ENCODE measurements at regions not wholly inside any gene's neighbourhood (a gene's known extent, or its start where the extent isn't known, plus 50 kb on each side); places are given as distances from the start of the nearest gene placed in this dataset.

DNA sequence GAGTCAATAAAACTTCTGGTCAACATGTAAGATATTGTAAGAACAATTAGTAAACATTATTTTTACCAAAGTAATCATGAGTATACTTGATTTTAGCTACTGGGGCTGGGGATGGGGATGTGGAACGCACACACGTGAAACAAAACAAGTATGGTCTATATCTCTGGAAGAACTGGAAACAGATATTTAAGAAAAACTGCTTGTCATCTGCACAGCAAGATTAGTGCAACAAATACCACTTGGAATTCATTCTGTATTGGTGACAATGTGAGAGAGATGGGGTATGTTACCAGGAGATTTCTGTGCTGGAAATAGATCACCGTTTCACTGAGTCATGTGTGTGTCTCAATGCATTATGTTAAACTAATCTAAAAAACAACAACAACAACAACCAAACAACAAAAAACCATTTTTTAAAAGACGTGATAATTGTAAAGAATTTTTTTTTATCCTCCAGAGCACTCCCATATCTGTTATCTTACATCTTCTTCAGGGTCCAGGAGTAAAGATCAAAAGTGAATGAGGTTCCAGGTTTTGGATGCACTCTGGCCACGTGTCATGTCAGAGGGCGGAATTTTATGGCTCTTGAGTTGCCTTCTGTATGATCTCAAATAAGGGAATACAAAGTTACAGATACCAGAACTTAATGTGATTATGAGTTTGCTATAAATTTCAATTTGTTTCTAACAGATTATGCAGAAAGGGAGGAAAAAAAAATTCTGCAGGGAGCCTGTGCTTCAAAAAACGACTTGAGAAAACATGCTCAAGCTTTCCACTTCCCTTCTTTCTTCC, 153.0 kb downstream of the BBOX1 start:
- no peak for DNase-seq (ENCODE audit: low spot score)

DNA sequence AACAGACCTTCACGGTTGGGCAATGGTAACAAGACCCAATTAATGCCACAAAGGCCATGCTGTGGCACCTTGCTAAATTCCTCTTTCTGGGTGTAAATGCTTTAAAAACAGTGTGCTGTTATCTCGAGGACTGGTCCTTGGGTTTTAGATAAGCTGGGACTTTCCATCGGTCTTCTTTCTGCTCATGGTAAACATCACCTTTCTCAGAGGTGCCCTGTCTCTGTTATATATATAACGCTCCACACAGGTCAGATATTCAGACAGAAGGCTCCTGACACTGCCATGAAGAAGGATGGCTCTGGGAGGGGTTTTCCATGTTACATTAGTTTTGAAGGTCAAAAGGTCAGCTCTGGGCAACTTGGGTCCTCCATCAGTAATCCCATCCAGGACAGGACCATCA, 151.6 kb downstream of the BBOX1 start:
- DNase-seq (ENCODE audit: low spot score) = no peak

DNA sequence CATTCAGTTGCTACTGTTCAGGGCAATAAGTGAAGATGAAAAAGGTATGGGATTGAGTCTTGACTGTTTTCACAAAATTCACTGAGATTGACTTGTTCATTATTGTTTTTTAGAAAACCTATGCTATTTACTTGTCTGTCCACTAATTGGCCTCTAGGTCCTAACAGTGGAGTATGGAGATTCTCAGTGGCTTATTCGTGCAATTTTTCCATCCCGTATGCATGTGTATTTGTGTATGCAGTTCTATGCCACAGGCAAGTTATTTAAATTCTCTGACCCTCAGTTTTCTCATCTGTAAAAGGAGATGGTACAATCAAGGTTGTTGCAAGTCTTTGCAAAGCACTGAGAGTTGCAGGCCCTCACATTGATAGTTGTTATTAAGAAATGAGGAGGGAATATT, 151.0 kb downstream of the BBOX1 start:
- no peak for DNase-seq (ENCODE audit: low spot score)

DNA sequence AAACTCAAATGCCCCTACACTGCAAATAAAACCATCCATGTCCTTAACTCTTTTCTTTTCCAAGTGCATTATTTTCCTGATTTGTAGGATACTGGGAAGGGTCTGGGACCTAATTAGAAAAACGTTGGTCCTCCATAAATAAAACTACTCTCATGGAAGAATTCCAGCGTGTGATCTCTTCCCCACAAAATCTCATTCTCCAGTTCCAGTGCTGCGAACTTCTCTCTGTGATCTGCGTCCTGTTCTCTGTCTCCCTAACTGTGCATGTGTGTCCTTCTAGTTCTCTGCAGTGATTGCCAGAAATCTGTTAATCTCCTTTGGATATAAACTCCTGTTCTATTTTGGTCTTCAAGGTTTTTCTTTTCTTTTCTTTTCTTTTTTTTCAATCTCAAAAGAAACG, 148.1 kb downstream of the BBOX1 start:
- DNase-seq (ENCODE audit: low spot score) = no peak

DNA sequence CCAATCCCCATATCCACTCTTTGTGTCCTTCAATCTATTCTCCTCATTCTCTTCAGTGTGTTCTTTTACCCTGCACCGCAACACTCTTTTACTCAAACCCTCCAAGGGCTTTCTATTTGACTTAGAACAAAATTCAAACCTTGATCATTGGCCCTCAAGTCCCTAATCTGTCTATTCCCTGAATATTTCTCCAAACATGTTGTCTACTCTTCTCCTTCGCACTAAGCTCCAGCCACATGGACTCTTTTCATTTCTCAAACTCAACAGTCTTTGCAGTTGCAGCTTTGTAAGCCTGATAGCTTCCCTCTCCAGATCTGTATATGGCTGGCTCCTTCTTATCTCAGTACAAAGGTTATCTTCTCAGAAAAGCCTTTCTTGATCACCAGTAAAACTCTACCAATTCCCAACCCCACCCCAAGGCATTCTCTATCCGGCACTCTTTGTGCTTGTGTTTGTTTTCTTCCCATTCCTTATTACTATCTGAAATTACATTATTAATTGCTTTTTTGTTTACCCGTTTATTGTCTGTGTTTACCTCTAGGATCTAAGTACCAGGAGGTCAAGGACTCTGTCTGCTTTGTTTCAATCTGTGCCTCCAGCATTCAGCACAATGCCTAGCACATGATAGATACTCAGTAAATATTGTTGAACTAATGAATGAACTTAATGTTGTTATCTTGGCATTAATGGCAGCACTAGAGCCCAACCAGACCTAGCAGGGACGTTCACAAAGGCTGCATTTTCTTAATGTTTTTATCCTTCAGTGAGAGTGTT, 147.4 kb downstream of the BBOX1 start:
- DNase-seq (ENCODE audit: low spot score) = no peak

DNA sequence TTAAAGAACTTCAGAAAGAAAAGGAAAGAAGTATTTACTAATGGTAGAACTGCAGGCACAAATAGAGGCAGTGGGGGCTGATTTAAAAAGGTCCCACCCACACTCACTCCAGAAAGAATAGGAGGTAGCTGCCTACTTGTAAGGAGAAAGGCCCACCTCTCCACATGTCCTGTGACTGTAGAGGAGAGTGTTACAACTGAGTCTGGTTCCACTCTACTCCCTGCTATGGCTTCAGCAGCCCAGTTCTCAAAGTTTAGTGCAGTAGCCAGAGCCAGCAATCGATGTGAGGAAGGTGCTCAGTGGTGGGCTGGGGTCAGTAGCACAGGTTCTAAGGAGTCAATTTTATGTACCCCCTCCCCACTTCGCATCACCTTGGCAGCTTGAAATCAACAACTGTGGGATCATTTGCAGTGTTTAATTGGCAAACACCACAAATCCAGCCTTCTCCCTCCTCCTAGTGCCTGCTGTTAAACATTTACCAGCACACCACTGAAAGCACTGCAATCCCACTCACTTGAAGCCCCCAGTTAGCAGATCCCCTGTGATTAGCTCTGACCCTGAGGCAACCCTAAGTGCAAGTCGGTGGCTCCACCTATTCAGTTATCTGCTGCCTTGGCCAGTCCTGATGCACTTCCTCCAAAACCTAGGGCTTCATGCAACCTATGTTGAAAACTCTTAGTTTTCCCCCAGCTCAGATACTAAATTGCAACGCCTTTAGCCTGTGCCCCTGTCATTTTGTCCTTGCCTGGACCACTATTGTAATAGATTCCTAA, 146.6 kb downstream of the BBOX1 start:
- no peak for DNase-seq (ENCODE audit: low spot score)

DNA sequence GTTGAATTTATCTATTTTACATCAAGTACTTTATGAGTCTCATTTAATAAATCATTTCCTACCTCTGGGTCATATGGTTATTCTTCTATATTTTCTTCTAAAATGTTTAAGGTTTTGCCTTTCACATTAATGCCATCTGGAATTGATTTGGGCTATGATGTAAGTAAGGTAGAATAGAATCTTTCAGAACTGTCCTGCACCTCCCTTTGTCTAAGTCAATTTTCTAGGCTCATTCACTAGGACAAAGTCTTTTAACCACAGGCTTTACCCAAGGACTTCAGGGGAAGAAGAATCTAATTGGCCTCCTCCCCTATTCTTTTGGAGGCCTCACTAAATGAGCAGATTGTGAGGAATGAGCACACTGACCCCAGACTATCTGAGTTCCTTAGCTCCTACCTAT, 146.0 kb downstream of the BBOX1 start:
- DNase-seq (ENCODE audit: low spot score) = no peak

DNA sequence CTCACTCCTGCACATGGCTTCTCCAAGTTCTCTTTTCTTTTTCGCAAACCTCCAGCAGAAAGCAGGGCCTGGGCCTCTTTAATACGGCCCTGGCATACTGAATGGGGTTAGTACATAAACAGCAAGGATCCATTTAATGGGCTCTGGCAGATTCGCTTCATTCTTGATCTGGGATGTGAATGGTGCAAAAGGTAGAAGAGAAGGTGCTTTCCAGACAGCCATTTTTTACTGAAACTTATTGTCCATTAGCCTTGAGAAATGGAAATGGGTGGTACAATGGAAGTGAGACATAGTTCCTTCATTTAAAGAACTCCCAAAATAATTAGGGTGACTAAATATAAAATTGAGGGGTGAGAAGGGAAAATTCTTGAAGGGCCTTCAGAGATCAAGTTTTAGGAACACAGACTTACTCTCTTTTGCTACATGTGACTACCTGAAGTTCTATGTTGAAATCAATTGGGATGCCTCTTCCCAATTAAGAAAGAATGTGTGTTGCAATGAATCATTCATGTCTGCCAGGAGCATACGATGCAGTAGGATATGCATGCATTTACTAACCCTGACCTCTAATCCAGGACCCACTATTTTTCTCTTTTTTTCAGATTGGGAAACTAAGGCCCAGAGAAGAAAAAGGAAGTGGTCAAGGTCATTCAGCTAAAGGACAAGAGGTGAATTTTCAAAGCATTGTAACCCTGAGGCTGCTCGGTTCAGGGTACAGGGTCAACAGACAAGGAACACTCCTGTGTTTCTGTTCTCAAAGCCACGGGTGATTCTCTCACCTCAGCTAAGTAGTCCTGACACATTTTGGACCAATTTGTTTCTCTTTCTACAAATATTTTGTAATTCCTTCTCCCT, 144.1 kb downstream of the BBOX1 start:
- no peak for DNase-seq (ENCODE audit: low spot score)

DNA sequence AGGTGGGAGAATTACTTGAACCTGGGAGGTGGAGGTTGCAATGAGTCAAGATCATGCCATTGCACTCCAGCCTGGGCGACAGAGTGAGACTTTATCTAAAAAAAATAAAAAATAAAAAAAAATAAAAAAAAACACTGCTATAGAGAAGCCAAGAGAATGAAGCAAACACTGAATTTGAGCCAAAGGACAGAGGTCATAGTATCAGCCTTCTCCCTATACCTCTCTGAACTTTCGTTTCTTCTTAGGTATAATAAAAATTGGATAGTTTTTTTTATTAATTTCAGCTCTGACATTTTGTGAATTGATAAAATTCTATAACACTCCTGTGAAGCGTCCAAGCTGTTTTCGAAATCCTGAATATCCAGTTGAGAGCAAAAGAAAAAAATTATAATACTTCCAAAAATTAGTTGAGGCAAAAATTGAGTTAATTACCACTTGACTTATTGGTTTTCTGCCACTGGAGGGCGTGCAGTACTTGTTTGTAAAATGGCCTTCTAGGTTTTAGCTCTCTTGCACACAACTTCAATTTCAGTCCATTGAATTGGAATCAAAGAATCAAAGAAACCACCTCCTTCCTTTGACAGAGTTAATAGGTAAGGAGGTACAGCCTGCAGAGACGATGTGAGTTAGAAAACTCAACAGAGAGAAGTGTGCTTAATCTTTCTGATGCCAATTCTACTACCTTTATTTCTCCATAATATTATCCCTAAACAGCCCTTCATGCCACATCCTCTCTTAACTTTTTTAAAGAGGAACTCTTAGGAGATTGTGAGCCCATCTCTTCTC, 143.2 kb downstream of the BBOX1 start:
- DNase-seq (ENCODE audit: low spot score) = peak; percentile 58

DNA sequence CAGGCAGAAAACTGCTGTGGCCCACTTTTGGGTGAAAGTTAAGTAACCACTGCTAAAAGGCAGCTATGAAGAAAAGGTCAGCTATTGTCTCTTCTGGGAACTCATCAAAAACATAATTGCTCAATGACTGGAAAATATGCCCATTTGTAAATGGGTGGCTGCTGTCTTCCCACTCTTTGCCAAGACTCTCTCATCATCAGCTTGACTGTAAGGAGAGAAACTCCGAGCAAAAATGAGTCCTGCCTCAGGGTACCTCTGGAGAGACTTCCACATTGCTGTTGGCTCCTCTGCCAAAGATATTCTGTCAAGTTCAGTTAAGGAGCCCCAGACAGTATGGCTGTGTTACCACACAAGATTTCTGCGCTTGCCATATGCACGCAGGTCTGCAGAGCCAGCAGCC, 138.7 kb downstream of the BBOX1 start:
- no peak for DNase-seq (ENCODE audit: low spot score)

DNA sequence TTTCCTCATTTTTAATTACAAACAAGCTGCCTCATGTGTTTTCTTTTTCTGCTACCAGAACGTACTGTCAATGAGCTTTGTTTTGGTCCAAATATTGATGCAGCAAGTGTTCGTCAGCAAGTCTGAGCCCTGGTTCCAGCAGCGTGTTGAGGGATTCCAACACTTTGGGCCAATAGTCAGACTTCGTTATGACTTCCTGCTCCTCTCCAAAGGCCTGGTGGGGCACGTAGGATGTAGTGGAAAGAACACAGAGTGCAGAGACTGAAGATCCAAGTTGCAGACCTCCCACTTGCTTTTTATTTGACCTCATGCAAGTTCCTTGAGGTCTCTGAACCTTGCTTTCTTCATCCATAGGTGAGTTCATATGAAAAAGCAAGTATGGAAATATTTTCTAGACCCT, 138.2 kb downstream of the BBOX1 start:
- DNase-seq (ENCODE audit: low spot score) = no peak
